Body of pancreas (tissue), 4 donors: ENCODE measurements at regions not wholly inside any gene's neighbourhood (a gene's known extent, or its start where the extent isn't known, plus 50 kb on each side); places are given as distances from the start of the nearest gene placed in this dataset.
"Not testable (repeated sequence)": the region's sequence is repeated elsewhere in the genome, so short reads cannot be mapped to it uniquely, and the experiment has no call there.

Experiments
- ATAC-seq: fragments of 150-250 bp; one replicate; pipeline ENCODE4 v1.9.1; 2016
- DNase-seq, 4 donors: peaks; one replicate each; pipeline ENCODE4 v3.0.0-alpha.2; 2019
- H3K27ac ChIP-seq, 4 donors: fragments of 200-600 bp; sonication (generic); 1 replicate in 3 of 4; 2 replicates in 1 of 4; pipeline versions ENCODE4 v1.5.1 to v1.6.1; 2016 to 2019; ENCODE audit warnings: mild to moderate bottlenecking in 1 of 4, mixed read lengths in 1 of 4, moderate library complexity in 1 of 4
- H3K27me3 ChIP-seq, 2 donors: fragments of 200-600 bp; sonication (generic); one replicate each; pipeline ENCODE4 v1.6.0; 2016; ENCODE audit warnings: mild to moderate bottlenecking in 1 of 2
- H3K36me3 ChIP-seq, 2 donors: fragments of 200-600 bp; sonication (generic); replicated peaks in 1 of 2; 2 replicates each; pipeline ENCODE4 v1.5.1; 2016; ENCODE audit warnings: low read depth in 2 of 2; ENCODE audit not compliant: insufficient read depth in 1 of 2
- H3K4me1 ChIP-seq: fragments of 200-600 bp; sonication (generic); one replicate; pipeline ENCODE4 v1.6.0; 2016
- H3K4me3 ChIP-seq, 2 donors: fragments of 200-600 bp; sonication (generic); 1 replicate in 1 of 2; 2 replicates in 1 of 2; pipeline ENCODE4 v1.5.1; 2016 to 2019
- H3K9me3 ChIP-seq, 3 donors: fragments of 200-600 bp; sonication (generic); 1 replicate in 2 of 3; 2 replicates in 1 of 3; pipeline ENCODE4 v1.5.1; 2016
- CTCF ChIP-seq, 7 experiments: fragments of 450-650 bp in 4 of 7; fragments of 200-600 bp in 3 of 7; sonication (generic) in 3 of 7; IDR thresholded peaks; one replicate each; pipeline ENCODE4 v1.5.1; 2016 to 2019; ENCODE audit warnings: antibody characterized with exemption in 7 of 7
- POLR2A ChIP-seq, 3 donors: fragments of 450-650 bp; IDR thresholded peaks; one replicate each; pipeline ENCODE4 v1.6.1; 2016; ENCODE audit warnings: antibody characterized with exemption in 3 of 3, mild to moderate bottlenecking in 2 of 3
- WGBS, 2 donors: methylation state at CpG; one replicate each; pipeline ENCODE4 v1.1.5; 2017; 5-methylcytosine and 5-hydroxymethylcytosine counted together
- intact Hi-C: fragments of 100-400 bp; cut with DNase I; formaldehyde crosslinking; loops from one replicate; pipeline ENCODE4 v1.15.1; 2023

GRCh38 chr12:124085419-124086296 is 112.6 kb downstream of the ZNF664 start:
- WGBS, 2 donors = 80 to 82% methylated on average over 14 to 17 of the region's 17 CpGs
- TF ChIP-seq POLR2A (IDR thresholded peaks at IDR 0.05) (no peak), CTCF (IDR thresholded peaks at IDR 0.05) (no peak)
- intact Hi-C loops = no loop called here

GRCh38 chr12:124086299-124086898 is 113.4 kb downstream of the ZNF664 start:
- H3K4me1 ChIP-seq = no peaks in the 10 kb centered on the region
- TF ChIP-seq POLR2A (IDR thresholded peaks at IDR 0.05) (no peak), CTCF (IDR thresholded peaks at IDR 0.05) (no peak)
- no peaks in the 10 kb centered on the region for H3K9me3 ChIP-seq
- no peak overlapping the region for H3K27ac ChIP-seq
- H3K36me3 ChIP-seq = no peaks in the 10 kb centered on the region
- intact Hi-C loops = no loop called here
- WGBS, 2 donors = 89 to 92% methylated on average over 5 to 7 of the region's 7 CpGs
- no peak for ATAC-seq
- no peaks in the 10 kb centered on the region for H3K27me3 ChIP-seq
- no peak for DNase-seq
- no peak overlapping the region for H3K4me3 ChIP-seq

More at GRCh38 chr12:124085419-124086296, 112.6 kb downstream of the ZNF664 start:
- H3K27me3 ChIP-seq = no peaks in the 10 kb centered on the region
- no peaks in the 10 kb centered on the region for H3K4me1 ChIP-seq
- no peaks in the 10 kb centered on the region for H3K36me3 ChIP-seq
- H3K27ac ChIP-seq = no peak overlapping the region
- H3K4me3 ChIP-seq = no peak overlapping the region
- no peak for ATAC-seq
- no peak for DNase-seq
- no peaks in the 10 kb centered on the region for H3K9me3 ChIP-seq

GRCh38 chr12:124087266-124088051 is 114.4 kb downstream of the ZNF664 start:
- no peak for DNase-seq
- H3K27ac ChIP-seq = no peak overlapping the region
- no peaks in the 10 kb centered on the region for H3K9me3 ChIP-seq
- no peaks in the 10 kb centered on the region for H3K4me1 ChIP-seq
- 88 to 90% methylated on average over 10 of the region's 10 CpGs for WGBS, 2 donors
- TF ChIP-seq POLR2A (IDR thresholded peaks at IDR 0.05) (no peak), CTCF (IDR thresholded peaks at IDR 0.05) (no peak)
- no peaks in the 10 kb centered on the region for H3K27me3 ChIP-seq
- no peaks in the 10 kb centered on the region for H3K36me3 ChIP-seq
- ATAC-seq = no peak
- intact Hi-C loops = no loop called here
- H3K4me3 ChIP-seq = no peak overlapping the region

GRCh38 chr12:124088217-124088907 is 115.3 kb downstream of the ZNF664 start:
- H3K4me3 ChIP-seq = no peak overlapping the region
- H3K4me1 ChIP-seq = no peaks in the 10 kb centered on the region
- no peak for ATAC-seq
- no peaks in the 10 kb centered on the region for H3K27me3 ChIP-seq
- no peaks in the 10 kb centered on the region for H3K9me3 ChIP-seq
- DNase-seq = no peak
- no peak for TF ChIP-seq CTCF (IDR thresholded peaks at IDR 0.05)
- no peak for TF ChIP-seq POLR2A (IDR thresholded peaks at IDR 0.05)
- intact Hi-C loops = no loop called here
- H3K27ac ChIP-seq = no peak overlapping the region
- no peaks in the 10 kb centered on the region for H3K36me3 ChIP-seq
- 80 to 92% methylated on average over 16 of the region's 16 CpGs for WGBS, 2 donors

- H3K27me3 ChIP-seq, H3K36me3 ChIP-seq, H3K27ac ChIP-seq, H3K4me3 ChIP-seq, intact Hi-C loops, ATAC-seq, H3K4me1 ChIP-seq, DNase-seq, H3K9me3 ChIP-seq: not testable (repeated sequence)
- 84 to 95% methylated on average over 5 to 8 of the region's 11 CpGs for WGBS, 2 donors
These were observed 116.3 kb downstream of the ZNF664 start for GRCh38 chr12:124089181-124089914.
